IMR-90 (cell line): ENCODE measurements at regions not wholly inside any gene's neighbourhood (a gene's known extent, or its start where the extent isn't known, plus 50 kb on each side); places are given as distances from the start of the nearest gene placed in this dataset.

Source experiments
- ATAC-seq: fragments of 200-7000 bp; cut with Tn5 transposase; 2 replicates; pipeline ENCODE4 v1.9.1; 2020; ENCODE audit warnings: low read depth, mild to moderate bottlenecking, moderate library complexity
- BruUV-seq: library from RNA; stranded (reverse); fragments of 400-500 nt; replicated peaks from 2 replicates; lab custom pipeline; 2021; lab: Mats Ljungman, UMichigan
- CTCF ChIA-PET: fragments of 300-600 bp; formaldehyde crosslinking; extraction: SDS; loops from one replicate; lab custom pipeline; 2021; ENCODE audit warnings: antibody characterized with exemption; lab: Yijun Ruan, JAX
- POLR2A ChIA-PET: fragments of 300-600 bp; sonication (Branson Sonifier 250); formaldehyde crosslinking; loops from one replicate; lab custom pipeline; 2022; ENCODE audit warnings: antibody characterized with exemption; ENCODE audit not compliant: unreplicated experiment; lab: Charles Lee
- DNase-seq: peaks from one replicate; pipeline ENCODE4 v3.0.0; 2013
- H2AFZ ChIP-seq: replicated peaks from 2 replicates; pipeline ENCODE3; 2013; ENCODE audit warnings: low read length, mild to moderate bottlenecking; ENCODE audit not compliant: poor library complexity
- H2AK5ac ChIP-seq: 2 replicates; pipeline ENCODE4 v1.6.1; 2013; ENCODE audit warnings: low read depth, low read length, inconsistent platforms
- H2AK9ac ChIP-seq: replicated peaks from 2 replicates; pipeline ENCODE3; 2013; ENCODE audit warnings: mild to moderate bottlenecking, low read depth, low read length, moderate library complexity; ENCODE audit not compliant: poor library complexity
- H2BK120ac ChIP-seq: 2 replicates; pipeline ENCODE4 v1.6.1; 2013; ENCODE audit warnings: low read depth, low read length, inconsistent platforms
- H2BK15ac ChIP-seq: 3 replicates; pipeline ENCODE4 v1.6.1; 2013; ENCODE audit warnings: low read depth, low read length, inconsistent platforms
- H2BK20ac ChIP-seq: 2 replicates; pipeline ENCODE4 v1.6.1; 2013; ENCODE audit warnings: low read depth, mild to moderate bottlenecking, inconsistent platforms, low read length, moderate library complexity
- H2BK5ac ChIP-seq: 2 replicates; pipeline ENCODE4 v1.6.1; 2013; ENCODE audit warnings: mild to moderate bottlenecking, low read depth, low read length, inconsistent platforms; ENCODE audit not compliant: poor library complexity, severe bottlenecking
- H3K14ac ChIP-seq: replicated peaks from 2 replicates; pipeline ENCODE4 v1.6.1; 2013; ENCODE audit warnings: low read depth, low read length, inconsistent platforms
- H3K18ac ChIP-seq: 2 replicates; pipeline ENCODE4 v1.6.1; 2013; ENCODE audit warnings: low read depth, low read length, control low read depth
- H3K23ac ChIP-seq: 2 replicates; pipeline ENCODE4 v1.6.1; 2013; ENCODE audit warnings: low read depth, low read length, inconsistent platforms
- H3K27ac ChIP-seq: 2 replicates; pipeline ENCODE4 v1.5.1; 2013; ENCODE audit warnings: mild to moderate bottlenecking, control low read depth, low read length; ENCODE audit not compliant: insufficient read depth
- H3K27me3 ChIP-seq: 2 replicates; pipeline ENCODE4 v1.6.1; 2013; ENCODE audit warnings: low read length; ENCODE audit not compliant: control insufficient read depth, insufficient read depth
- H3K36me3 ChIP-seq: 2 replicates; pipeline ENCODE4 v1.6.1; 2013; ENCODE audit warnings: low read length, mixed read lengths; ENCODE audit not compliant: control insufficient read depth, insufficient read depth
- H3K4ac ChIP-seq: 2 replicates; pipeline ENCODE4 v1.6.1; 2013; ENCODE audit warnings: low read depth, low read length, inconsistent platforms
- H3K4me1 ChIP-seq: 2 replicates; pipeline ENCODE4 v1.6.1; 2013; ENCODE audit warnings: low read length, mixed read lengths; ENCODE audit not compliant: control insufficient read depth, insufficient read depth
- H3K4me2 ChIP-seq: 2 replicates; pipeline ENCODE4 v1.6.1; 2013; ENCODE audit warnings: low read depth, mild to moderate bottlenecking, control low read depth, low read length, moderate library complexity
- H3K4me3 ChIP-seq: 2 replicates; pipeline ENCODE4 v1.5.1; 2013; ENCODE audit warnings: low read depth, mild to moderate bottlenecking, control low read depth, low read length, moderate library complexity; ENCODE audit not compliant: insufficient read depth
- H3K56ac ChIP-seq: 2 replicates; pipeline ENCODE4 v1.6.1; 2013; ENCODE audit warnings: low read length, inconsistent platforms; ENCODE audit not compliant: insufficient read depth; ENCODE audit errors: extremely low read depth
- H3K79me1 ChIP-seq, 2 experiments: 2 replicates each; pipeline ENCODE4 v1.6.1; 2013; ENCODE audit warnings: low read length in 2 of 2, inconsistent platforms in 1 of 2, low read depth in 1 of 2
- H3K9ac ChIP-seq: 2 replicates; pipeline ENCODE4 v1.6.1; 2013; ENCODE audit warnings: low read depth, low read length, control low read depth
- H3K9me1 ChIP-seq: 2 replicates; pipeline ENCODE4 v1.6.1; 2013; ENCODE audit warnings: low read length, inconsistent platforms; ENCODE audit not compliant: insufficient read depth
- H3K9me3 ChIP-seq: 2 replicates; pipeline ENCODE4 v1.6.1; 2013; ENCODE audit warnings: low read length; ENCODE audit not compliant: control insufficient read depth, insufficient read depth
- H4K20me1 ChIP-seq: 2 replicates; pipeline ENCODE4 v1.6.1; 2013; ENCODE audit warnings: low read length, inconsistent platforms; ENCODE audit not compliant: insufficient read depth
- H4K5ac ChIP-seq: 2 replicates; pipeline ENCODE4 v1.6.1; 2013; ENCODE audit warnings: mild to moderate bottlenecking, low read depth, low read length, control low read depth
- H4K8ac ChIP-seq, 2 experiments: 2 replicates each; pipeline ENCODE4 v1.6.1; 2013; ENCODE audit warnings: low read depth in 2 of 2, low read length in 2 of 2, control low read depth in 1 of 2, inconsistent platforms in 1 of 2
- H4K91ac ChIP-seq: 2 replicates; pipeline ENCODE4 v1.6.1; 2013; ENCODE audit warnings: low read depth, low read length, inconsistent platforms; ENCODE audit not compliant: insufficient read depth
- CHD1 ChIP-seq: IDR thresholded peaks from 2 replicates; pipeline ENCODE4 v1.6.1; 2012; ENCODE audit warnings: low read depth, low read length, improper control_type of control experiment
- FOS ChIP-seq: fragments of 150-350 bp; IDR thresholded peaks from 2 replicates; pipeline ENCODE4 v1.6.1; 2016; ENCODE audit warnings: low read depth, low read length
- RCOR1 ChIP-seq: IDR thresholded peaks from 2 replicates; pipeline ENCODE4 v1.6.1; 2012; ENCODE audit warnings: mild to moderate bottlenecking, low read length, improper control_type of control experiment; ENCODE audit not compliant: insufficient replicate concordance
- USF2 ChIP-seq: fragments of 150-350 bp; IDR thresholded peaks from 2 replicates; pipeline ENCODE4 v1.6.1; 2017; ENCODE audit warnings: mild to moderate bottlenecking, antibody characterized with exemption, low read length, low read depth
- WGBS, 2 experiments: methylation state at CpG; one replicate each; pipeline versions ENCODE4 v1.1.5 to v1.1.7; 2013; ENCODE audit warnings: missing lambda C conversion rate in 2 of 2; ENCODE audit not compliant: insufficient read length in 1 of 2; ENCODE audit errors: extremely low coverage in 2 of 2; 5-methylcytosine and 5-hydroxymethylcytosine counted together
- dilution Hi-C: fragments of 300-500 bp; cut with HindIII; formaldehyde crosslinking; loops from one replicate; pipeline ENCODE4 v1.14.3; 2018; ENCODE audit warnings: low sequenced_read_pairs; ENCODE audit not compliant: unreplicated experiment
- in situ Hi-C: fragments of 300-500 bp; cut with MboI; formaldehyde crosslinking; loops from 3 replicates; pipeline ENCODE4 v1.14.3; 2019; ENCODE audit warnings: low sequenced_read_pairs, inconsistent platforms, mixed read lengths
- intact Hi-C: fragments of 100-400 bp; cut with micrococcal nuclease; formaldehyde crosslinking; loops from 2 replicates; pipeline ENCODE4 v1.10.0; 2022
- TF ChIP-seq, protein P1 (sequence below): conservative IDR thresholded peaks from 2 replicates; pipeline ENCODE4 v1.5.1; 2012; ENCODE audit warnings: mild to moderate bottlenecking, low read depth, low read length, improper control_type of control experiment
- TF ChIP-seq, protein P2 (sequence below): fragments of 150-350 bp; IDR thresholded peaks from 2 replicates; pipeline ENCODE4 v1.6.1; 2016; ENCODE audit warnings: low read depth, mild to moderate bottlenecking, low read length, moderate library complexity, borderline replicate concordance

DNA sequence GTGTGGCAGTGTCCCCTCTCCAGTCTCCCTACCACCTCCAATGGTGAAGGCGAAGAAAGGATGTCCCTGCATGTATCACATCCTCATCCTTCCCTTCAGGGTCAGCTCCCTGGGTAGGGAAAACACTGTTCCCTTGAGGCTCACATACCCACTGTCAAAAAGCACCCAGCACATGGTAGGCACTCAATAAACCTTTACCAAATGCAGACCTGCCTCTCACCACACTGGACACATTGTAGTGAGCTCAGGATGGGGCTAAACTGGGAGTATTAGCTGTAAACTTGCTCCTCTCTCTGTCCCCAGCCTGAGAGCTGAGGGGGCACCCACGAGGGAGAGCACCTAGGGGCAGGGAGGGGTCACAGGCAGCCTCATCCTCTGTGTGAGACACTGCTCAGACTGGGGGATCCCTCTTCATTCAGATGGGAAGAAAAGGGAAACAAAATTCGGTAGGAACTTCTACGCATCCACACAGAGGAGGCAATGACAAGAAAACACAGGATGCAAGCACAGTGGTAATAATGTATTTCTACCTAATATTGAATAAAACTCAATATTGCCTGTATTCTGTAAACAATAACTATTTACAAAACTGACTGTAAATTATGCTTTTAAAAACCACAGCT is 101.6 kb upstream of the TOP3B start:
- Histone ChIP-seq H2BK20ac (no peak overlapping the region), H3K4me3 (no peak overlapping the region), H3K4me1 (peaks cover 12% of the 10 kb centered on the region), H2BK5ac (no peak overlapping the region), H4K20me1 (no peaks in the 10 kb centered on the region), H3K4me2 (no peak overlapping the region), H3K4ac (no peak overlapping the region; the same call in 1 of the 2 replicates), H2AK5ac (peak overlapping the region; percentile 62; the same call in 1 of the 2 replicates), H4K91ac (0 out of 2 replicates have a peak overlapping the region, but pooled peaks have one; percentile 50), H3K9me1 (peaks cover 19% of the 10 kb centered on the region; the same call in 1 of the 2 replicates), H2AFZ (peak overlapping the region; percentile 34), H4K5ac (no peak overlapping the region; the same call in 1 of the 2 replicates), H3K14ac (no peak overlapping the region), H3K23ac (no peak overlapping the region), H2BK120ac (peak overlapping the region; percentile 14; the same call in 1 of the 2 replicates), H3K27me3 (peaks cover 17% of the 10 kb centered on the region), H2AK9ac (no peak overlapping the region), H2BK15ac (0 out of 3 replicates have a peak overlapping the region, but pooled peaks have one; percentile 28), H3K56ac (no peak overlapping the region), H3K9ac (no peak overlapping the region), H3K79me1 (no peaks in the 10 kb centered on the region), H3K27ac (no peak overlapping the region), H3K36me3 (no peaks in the 10 kb centered on the region), H3K9me3 (no peaks in the 10 kb centered on the region), H3K18ac (no peak overlapping the region), H4K8ac (no peak overlapping the region)
- CTCF ChIA-PET = interaction anchor here (1.4 to 2.1 kb wide), 2 partner anchors 27 to 582 kb away, joined by 3 to 6 read pairs; no protein-coding TSS in a partner anchor
- intact Hi-C loops (no loop called here), in situ Hi-C loops (no loop called here), dilution Hi-C loops (no loop called here)
- POLR2A ChIA-PET = no interaction called here
- TF ChIP-seq CHD1 (no peak), FOS (no peak), RCOR1 (no peak), USF2 (no peak)
- TF ChIP-seq, protein P1, sequence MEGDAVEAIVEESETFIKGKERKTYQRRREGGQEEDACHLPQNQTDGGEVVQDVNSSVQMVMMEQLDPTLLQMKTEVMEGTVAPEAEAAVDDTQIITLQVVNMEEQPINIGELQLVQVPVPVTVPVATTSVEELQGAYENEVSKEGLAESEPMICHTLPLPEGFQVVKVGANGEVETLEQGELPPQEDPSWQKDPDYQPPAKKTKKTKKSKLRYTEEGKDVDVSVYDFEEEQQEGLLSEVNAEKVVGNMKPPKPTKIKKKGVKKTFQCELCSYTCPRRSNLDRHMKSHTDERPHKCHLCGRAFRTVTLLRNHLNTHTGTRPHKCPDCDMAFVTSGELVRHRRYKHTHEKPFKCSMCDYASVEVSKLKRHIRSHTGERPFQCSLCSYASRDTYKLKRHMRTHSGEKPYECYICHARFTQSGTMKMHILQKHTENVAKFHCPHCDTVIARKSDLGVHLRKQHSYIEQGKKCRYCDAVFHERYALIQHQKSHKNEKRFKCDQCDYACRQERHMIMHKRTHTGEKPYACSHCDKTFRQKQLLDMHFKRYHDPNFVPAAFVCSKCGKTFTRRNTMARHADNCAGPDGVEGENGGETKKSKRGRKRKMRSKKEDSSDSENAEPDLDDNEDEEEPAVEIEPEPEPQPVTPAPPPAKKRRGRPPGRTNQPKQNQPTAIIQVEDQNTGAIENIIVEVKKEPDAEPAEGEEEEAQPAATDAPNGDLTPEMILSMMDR = no peak
- TF ChIP-seq, protein P2, sequence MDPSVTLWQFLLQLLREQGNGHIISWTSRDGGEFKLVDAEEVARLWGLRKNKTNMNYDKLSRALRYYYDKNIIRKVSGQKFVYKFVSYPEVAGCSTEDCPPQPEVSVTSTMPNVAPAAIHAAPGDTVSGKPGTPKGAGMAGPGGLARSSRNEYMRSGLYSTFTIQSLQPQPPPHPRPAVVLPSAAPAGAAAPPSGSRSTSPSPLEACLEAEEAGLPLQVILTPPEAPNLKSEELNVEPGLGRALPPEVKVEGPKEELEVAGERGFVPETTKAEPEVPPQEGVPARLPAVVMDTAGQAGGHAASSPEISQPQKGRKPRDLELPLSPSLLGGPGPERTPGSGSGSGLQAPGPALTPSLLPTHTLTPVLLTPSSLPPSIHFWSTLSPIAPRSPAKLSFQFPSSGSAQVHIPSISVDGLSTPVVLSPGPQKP = no peak
- WGBS, 2 experiments = no CpG with 5 or more reads among the region's 4 CpGs
- DNase-seq (no peak), ATAC-seq (no peak)
- BruUV-seq = no TSS peak
